H9 (cell line): ENCODE measurements at regions not wholly inside any gene's neighbourhood (a gene's known extent, or its start where the extent isn't known, plus 50 kb on each side); places are given as distances from the start of the nearest gene placed in this dataset.

Experiments
- DNase-seq: peaks from one replicate; pipeline ENCODE4 v3.0.0-alpha.2; 2017
- H2AFZ ChIP-seq: one replicate; pipeline ENCODE4 v1.6.1; 2013; ENCODE audit warnings: mild to moderate bottlenecking, low read length, control low read depth, moderate library complexity
- H2AK5ac ChIP-seq: 2 replicates; pipeline ENCODE4 v1.6.1; 2013; ENCODE audit warnings: low read length, control low read depth, mixed read lengths; ENCODE audit not compliant: insufficient read length
- H2BK120ac ChIP-seq: one replicate; pipeline ENCODE4 v1.6.1; 2013; ENCODE audit warnings: low read depth, mild to moderate bottlenecking, low read length, control low read depth, inconsistent platforms; ENCODE audit not compliant: poor library complexity, severe bottlenecking
- H2BK12ac ChIP-seq: 2 replicates; pipeline ENCODE4 v1.6.1; 2013; ENCODE audit warnings: low read length, control low read depth, mixed read lengths, low read depth; ENCODE audit not compliant: insufficient read length
- H2BK15ac ChIP-seq: 2 replicates; pipeline ENCODE4 v1.6.1; 2013; ENCODE audit warnings: low read depth, low read length, control low read depth
- H2BK20ac ChIP-seq: one replicate; pipeline ENCODE4 v1.6.1; 2013; ENCODE audit warnings: low read depth, mild to moderate bottlenecking, low read length, control low read depth, inconsistent platforms; ENCODE audit not compliant: poor library complexity, severe bottlenecking
- H2BK5ac ChIP-seq: 2 replicates; pipeline ENCODE4 v1.6.1; 2013; ENCODE audit warnings: low read length, control low read depth, mixed read lengths; ENCODE audit not compliant: insufficient read length
- H3K14ac ChIP-seq: 2 replicates; pipeline ENCODE4 v1.6.1; 2013; ENCODE audit warnings: low read length, control low read depth; ENCODE audit not compliant: insufficient read depth
- H3K18ac ChIP-seq: 2 replicates; pipeline ENCODE4 v1.6.1; 2013; ENCODE audit warnings: low read depth, mild to moderate bottlenecking, mixed read lengths, low read length, control low read depth; ENCODE audit not compliant: insufficient read length
- H3K23ac ChIP-seq: 2 replicates; pipeline ENCODE4 v1.6.1; 2013; ENCODE audit warnings: low read length, control low read depth, mixed read lengths, low read depth; ENCODE audit not compliant: insufficient read length
- H3K23me2 ChIP-seq: 2 replicates; pipeline ENCODE4 v1.6.1; 2013; ENCODE audit warnings: low read depth, mild to moderate bottlenecking, mixed read lengths, low read length, control low read depth; ENCODE audit not compliant: insufficient read length, poor library complexity, severe bottlenecking
- H3K27ac ChIP-seq: 2 replicates; pipeline ENCODE4 v1.5.1; 2013; ENCODE audit warnings: low read length, control low read depth, mixed read lengths, low read depth; ENCODE audit not compliant: insufficient read length
- H3K27me3 ChIP-seq: 2 replicates; pipeline ENCODE4 v1.6.1; 2013; ENCODE audit warnings: low read length, control low read depth, inconsistent platforms; ENCODE audit not compliant: insufficient read depth
- H3K4ac ChIP-seq: 2 replicates; pipeline ENCODE4 v1.6.1; 2013; ENCODE audit warnings: low read depth, mild to moderate bottlenecking, control low read depth, inconsistent platforms, low read length, moderate library complexity
- H3K4me1 ChIP-seq: 2 replicates; pipeline ENCODE4 v1.6.1; 2013; ENCODE audit warnings: low read length, control low read depth, inconsistent platforms; ENCODE audit not compliant: insufficient read depth
- H3K4me2 ChIP-seq: 2 replicates; pipeline ENCODE4 v1.6.1; 2013; ENCODE audit warnings: low read length, control low read depth, mixed read lengths; ENCODE audit not compliant: insufficient read length, insufficient read depth
- H3K56ac ChIP-seq: 2 replicates; pipeline ENCODE4 v1.6.1; 2013; ENCODE audit warnings: low read depth, mild to moderate bottlenecking, mixed read lengths, low read length, control low read depth; ENCODE audit not compliant: insufficient read length
- H3K79me1 ChIP-seq: 2 replicates; pipeline ENCODE4 v1.6.1; 2013; ENCODE audit warnings: low read depth, mild to moderate bottlenecking, moderate library complexity, low read length, control low read depth, inconsistent platforms; ENCODE audit not compliant: insufficient read depth, poor library complexity, severe bottlenecking
- H3K79me2 ChIP-seq: 2 replicates; pipeline ENCODE4 v1.6.1; 2013; ENCODE audit warnings: low read length, control low read depth, inconsistent platforms; ENCODE audit not compliant: insufficient read depth
- H3K9ac ChIP-seq: 2 replicates; pipeline ENCODE4 v1.6.1; 2013; ENCODE audit warnings: low read length, control low read depth, mixed read lengths; ENCODE audit not compliant: insufficient read length; ENCODE audit errors: extremely low read depth
- H3K9me3 ChIP-seq: one replicate; pipeline ENCODE4 v1.6.1; 2013; ENCODE audit warnings: low read depth, low read length, inconsistent platforms; ENCODE audit not compliant: control insufficient read depth
- H3T11ph ChIP-seq: one replicate; pipeline ENCODE4 v1.6.1; 2013; ENCODE audit warnings: mild to moderate bottlenecking, low read length, control low read depth, inconsistent platforms
- H4K20me1 ChIP-seq: one replicate; pipeline ENCODE4 v1.6.1; 2013; ENCODE audit not compliant: control insufficient read depth, insufficient read length, insufficient read depth
- H4K5ac ChIP-seq: 2 replicates; pipeline ENCODE4 v1.6.1; 2013; ENCODE audit warnings: low read depth, mild to moderate bottlenecking, mixed read lengths, low read length, control low read depth; ENCODE audit not compliant: insufficient read length
- H4K8ac ChIP-seq: replicated peaks from 2 replicates; pipeline ENCODE4 v1.6.1; 2013; ENCODE audit warnings: low read length, control low read depth, mixed read lengths, low read depth; ENCODE audit not compliant: insufficient read length
- H4K91ac ChIP-seq: 2 replicates; pipeline ENCODE4 v1.6.1; 2013; ENCODE audit warnings: low read depth, mild to moderate bottlenecking, moderate library complexity, mixed read lengths, low read length, control low read depth; ENCODE audit not compliant: insufficient read length
- H3K27ac Mint-ChIP-seq, 3 experiments: 2 replicates in 2 of 3; 3 replicates in 1 of 3; pipeline ENCODE4 v1.8.0; 2020 to 2021; ENCODE audit warnings: mixed read lengths in 3 of 3, mild to moderate bottlenecking in 1 of 3, moderate library complexity in 1 of 3
- H3K27me3 Mint-ChIP-seq: 2 replicates; pipeline ENCODE4 v1.8.0; 2021; ENCODE audit warnings: low read depth, mild to moderate bottlenecking, moderate library complexity, mixed read lengths
- H3K36me3 Mint-ChIP-seq, 3 experiments: 2 replicates in 2 of 3; 3 replicates in 1 of 3; pipeline ENCODE4 v1.8.0; 2020 to 2021; ENCODE audit warnings: low read depth in 3 of 3, mixed read lengths in 3 of 3; ENCODE audit not compliant: insufficient read depth in 1 of 3
- H3K4me1 Mint-ChIP-seq, 2 experiments: 2 replicates each; pipeline ENCODE4 v1.8.0; 2020; ENCODE audit warnings: mixed read lengths in 2 of 2
- H3K4me3 Mint-ChIP-seq, 2 experiments: 2 replicates in 1 of 2; 3 replicates in 1 of 2; pipeline ENCODE4 v1.8.0; 2020 to 2021; ENCODE audit warnings: mild to moderate bottlenecking in 2 of 2, mixed read lengths in 2 of 2, moderate library complexity in 1 of 2
- H3K9me3 Mint-ChIP-seq, 2 experiments: 2 replicates in 1 of 2; 3 replicates in 1 of 2; pipeline ENCODE4 v1.8.0; 2020; ENCODE audit warnings: mild to moderate bottlenecking in 2 of 2, mixed read lengths in 2 of 2, moderate library complexity in 1 of 2
- WGBS: extraction: QIAGEN DNeasy Blood & Tissue Kit; methylation state at CpG from one replicate; pipeline ENCODE4 v1.1.7; 2013; ENCODE audit warnings: missing lambda C conversion rate, low lambda C conversion rate, mixed read lengths; ENCODE audit not compliant: insufficient read length; ENCODE audit errors: extremely low coverage; 5-methylcytosine and 5-hydroxymethylcytosine counted together
- TF ChIP-seq, protein P1 (sequence below): fragments of 200-600 bp; sonication (generic); conservative IDR thresholded peaks from 3 replicates; pipeline ENCODE4 v1.8.0; 2021; ENCODE audit warnings: antibody characterized with exemption, mild to moderate bottlenecking

DNA sequence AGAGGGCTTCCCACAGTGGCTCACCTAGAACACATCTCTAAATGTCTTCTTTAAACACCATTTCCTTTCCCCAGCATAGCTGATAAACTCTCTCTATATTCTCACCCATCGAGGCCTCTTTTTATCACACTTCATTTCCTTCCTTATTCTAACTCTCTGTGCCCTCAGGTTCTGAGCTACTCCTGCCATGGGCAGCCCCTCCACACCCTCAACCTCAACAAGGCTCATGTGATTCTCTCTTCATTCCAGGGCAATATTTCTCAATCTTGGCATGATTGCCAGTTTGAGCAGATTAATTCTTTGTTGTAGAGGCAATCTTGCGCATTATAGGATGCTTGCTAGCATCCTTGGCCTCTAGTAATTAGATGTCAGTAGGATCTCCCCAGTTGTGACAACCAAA is 999.1 kb downstream of the TSN start:
- H2AFZ ChIP-seq = no peak overlapping the region
- no peak overlapping the region for H3K9ac ChIP-seq
- no peak overlapping the region for H2BK12ac ChIP-seq
- no peak overlapping the region for H2BK120ac ChIP-seq
- Mint-ChIP-seq H3K27ac (no peak overlapping the region), H3K4me1 (peaks cover 8 to 10% of the 10 kb centered on the region in 2 experiments), H3K36me3 (no peaks in the 10 kb centered on the region), H3K4me3 (no peak overlapping the region), H3K9me3 (no peaks in the 10 kb centered on the region; a peak in 1 of 5 replicates), H3K27me3 (no peaks in the 10 kb centered on the region)
- H3K18ac ChIP-seq = no peak overlapping the region
- no peak for DNase-seq
- no peaks in the 10 kb centered on the region for H4K20me1 ChIP-seq
- H3K14ac ChIP-seq = no peak overlapping the region
- TF ChIP-seq, protein P1, sequence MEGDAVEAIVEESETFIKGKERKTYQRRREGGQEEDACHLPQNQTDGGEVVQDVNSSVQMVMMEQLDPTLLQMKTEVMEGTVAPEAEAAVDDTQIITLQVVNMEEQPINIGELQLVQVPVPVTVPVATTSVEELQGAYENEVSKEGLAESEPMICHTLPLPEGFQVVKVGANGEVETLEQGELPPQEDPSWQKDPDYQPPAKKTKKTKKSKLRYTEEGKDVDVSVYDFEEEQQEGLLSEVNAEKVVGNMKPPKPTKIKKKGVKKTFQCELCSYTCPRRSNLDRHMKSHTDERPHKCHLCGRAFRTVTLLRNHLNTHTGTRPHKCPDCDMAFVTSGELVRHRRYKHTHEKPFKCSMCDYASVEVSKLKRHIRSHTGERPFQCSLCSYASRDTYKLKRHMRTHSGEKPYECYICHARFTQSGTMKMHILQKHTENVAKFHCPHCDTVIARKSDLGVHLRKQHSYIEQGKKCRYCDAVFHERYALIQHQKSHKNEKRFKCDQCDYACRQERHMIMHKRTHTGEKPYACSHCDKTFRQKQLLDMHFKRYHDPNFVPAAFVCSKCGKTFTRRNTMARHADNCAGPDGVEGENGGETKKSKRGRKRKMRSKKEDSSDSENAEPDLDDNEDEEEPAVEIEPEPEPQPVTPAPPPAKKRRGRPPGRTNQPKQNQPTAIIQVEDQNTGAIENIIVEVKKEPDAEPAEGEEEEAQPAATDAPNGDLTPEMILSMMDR = no peak
- H3K79me1 ChIP-seq = no peaks in the 10 kb centered on the region
- no peak overlapping the region for H4K91ac ChIP-seq
- H2BK5ac ChIP-seq = no peak overlapping the region
- H2BK20ac ChIP-seq = no peak overlapping the region
- H2BK15ac ChIP-seq = no peak overlapping the region
- no peak overlapping the region for H4K8ac ChIP-seq
- no peaks in the 10 kb centered on the region for H3K79me2 ChIP-seq
- H3K4me1 ChIP-seq = no peaks in the 10 kb centered on the region
- H3K4ac ChIP-seq = no peak overlapping the region
- no peak overlapping the region for H2AK5ac ChIP-seq
- no peak overlapping the region for H3K23ac ChIP-seq
- no peak overlapping the region for H3K27ac ChIP-seq
- H3K4me2 ChIP-seq = no peak overlapping the region
- H3K27me3 ChIP-seq = no peaks in the 10 kb centered on the region
- no peak overlapping the region for H4K5ac ChIP-seq
- no peaks in the 10 kb centered on the region for H3K9me3 ChIP-seq
- no peak overlapping the region for H3T11ph ChIP-seq
- H3K56ac ChIP-seq = no peak overlapping the region
- no CpG with 5 or more reads among the region's 2 CpGs for WGBS
- no peaks in the 10 kb centered on the region for H3K23me2 ChIP-seq
